ENCODE measurements at regions not wholly inside any gene's neighbourhood (a gene's known extent, or its start where the extent isn't known, plus 50 kb on each side); places are given as distances from the start of the nearest gene placed in this dataset.

GRCh38 chr15:67899596-67900283 is 59.9 kb upstream of the RNU6-1 start:
- no peaks in the 10 kb centered on the region for H3K27me3 ChIP-seq (ENCODE audit: control insufficient read depth in 1 of 2, insufficient read depth in 2 of 2, low read length in 2 of 2)
- Mint-ChIP-seq H3K27me3 (no peaks in the 10 kb centered on the region), H3K4me1 (ENCODE audit: low read depth) (no peaks in the 10 kb centered on the region), H3K27ac (no peak overlapping the region), H3K36me3 (ENCODE audit: low read depth) (no peaks in the 10 kb centered on the region), H3K4me3 (no peak overlapping the region), H3K9me3 (peaks cover 2% of the 10 kb centered on the region)
- no peak overlapping the region for H3K4me3 ChIP-seq (ENCODE audit: low read length)
- intact Hi-C loops (cut with DNase I, micrococcal nuclease) = no loop called here
- H3K27ac ChIP-seq (ENCODE audit: low read depth in 1 of 2, low read length in 2 of 2) = no peak overlapping the region
- POLR2A ChIA-PET = no interaction called here
- no peak for ATAC-seq (ENCODE audit: poor library complexity)
- H3K9me3 ChIP-seq (ENCODE audit: control insufficient read depth in 1 of 2, insufficient read depth in 1 of 2, low read length in 2 of 2) = no peaks in the 10 kb centered on the region
- H3K4me1 ChIP-seq (ENCODE audit: insufficient read depth, low read length) = no peaks in the 10 kb centered on the region
- no peaks in the 10 kb centered on the region for H3K36me3 ChIP-seq (ENCODE audit: insufficient read depth, low read length)
- DNase-seq = no peak
- TF ChIP-seq CTCF (IDR thresholded peaks at IDR 0.05) = no peak
- CTCF ChIA-PET = interaction anchor here (0.7 kb wide), 1 partner anchor 17 kb away, joined by 3 read pairs; no protein-coding TSS in a partner anchor

- H3K4me1 Mint-ChIP-seq (ENCODE audit: low read depth) = no peaks in the 10 kb centered on the region
- H3K27me3 Mint-ChIP-seq = no peaks in the 10 kb centered on the region
- no peak overlapping the region for H3K27ac Mint-ChIP-seq
Observed at GRCh38 chr15:67900621-67901147, 60.8 kb upstream of the RNU6-1 start.

GRCh38 chr15:67901922-67902321 is 62.1 kb upstream of the RNU6-1 start:
- CTCF ChIA-PET = interaction anchor here (1.0 kb wide), 1 partner anchor 320 kb away, joined by 5 read pairs; no protein-coding TSS in a partner anchor
- no peaks in the 10 kb centered on the region for H3K4me1 Mint-ChIP-seq (ENCODE audit: low read depth)
- POLR2A ChIA-PET = no interaction called here

More at GRCh38 chr15:67900621-67901147, 60.8 kb upstream of the RNU6-1 start:
- Mint-ChIP-seq H3K9me3 (peaks cover 2% of the 10 kb centered on the region), H3K36me3 (ENCODE audit: low read depth) (no peaks in the 10 kb centered on the region), H3K4me3 (no peak overlapping the region)
- Histone ChIP-seq H3K36me3 (ENCODE audit: insufficient read depth, low read length) (no peaks in the 10 kb centered on the region), H3K27me3 (ENCODE audit: control insufficient read depth in 1 of 2, insufficient read depth in 2 of 2, low read length in 2 of 2) (no peaks in the 10 kb centered on the region), H3K4me3 (ENCODE audit: low read length) (no peak overlapping the region), H3K27ac (ENCODE audit: low read depth in 1 of 2, low read length in 2 of 2) (no peak overlapping the region), H3K9me3 (ENCODE audit: control insufficient read depth in 1 of 2, insufficient read depth in 1 of 2, low read length in 2 of 2) (no peaks in the 10 kb centered on the region), H3K4me1 (ENCODE audit: insufficient read depth, low read length) (no peaks in the 10 kb centered on the region)
- DNase-seq (no peak), ATAC-seq (ENCODE audit: poor library complexity) (no peak)
- no peak for TF ChIP-seq CTCF (IDR thresholded peaks at IDR 0.05)
- ChIA-PET CTCF (no interaction called here), POLR2A (no interaction called here)
- intact Hi-C loops (cut with DNase I, micrococcal nuclease) = no loop called here

More at GRCh38 chr15:67901922-67902321, 62.1 kb upstream of the RNU6-1 start:
- no peak for DNase-seq
- Histone ChIP-seq H3K9me3 (ENCODE audit: control insufficient read depth in 1 of 2, insufficient read depth in 1 of 2, low read length in 2 of 2) (no peaks in the 10 kb centered on the region), H3K27ac (ENCODE audit: low read depth in 1 of 2, low read length in 2 of 2) (no peak overlapping the region), H3K4me3 (ENCODE audit: low read length) (no peak overlapping the region), H3K4me1 (ENCODE audit: insufficient read depth, low read length) (no peaks in the 10 kb centered on the region), H3K36me3 (ENCODE audit: insufficient read depth, low read length) (no peaks in the 10 kb centered on the region), H3K27me3 (ENCODE audit: control insufficient read depth in 1 of 2, insufficient read depth in 2 of 2, low read length in 2 of 2) (no peaks in the 10 kb centered on the region)
- H3K27me3 Mint-ChIP-seq = peaks cover 6% of the 10 kb centered on the region
- intact Hi-C loops (cut with DNase I, micrococcal nuclease) = no loop called here
- no peak overlapping the region for H3K27ac Mint-ChIP-seq
- TF ChIP-seq CTCF (IDR thresholded peaks at IDR 0.05) = no peak
- no peaks in the 10 kb centered on the region for H3K9me3 Mint-ChIP-seq
- no peak for ATAC-seq (ENCODE audit: poor library complexity)
- no peaks in the 10 kb centered on the region for H3K36me3 Mint-ChIP-seq (ENCODE audit: low read depth)
- H3K4me3 Mint-ChIP-seq = no peak overlapping the region
